HCT116 (cell line): ENCODE measurements at regions not wholly inside any gene's neighbourhood (a gene's known extent, or its start where the extent isn't known, plus 50 kb on each side); places are given as distances from the start of the nearest gene placed in this dataset.

Experiments
- ATAC-seq: fragments of 200-7000 bp; cut with Tn5 transposase; 2 replicates; pipeline ENCODE4 v1.9.1; 2020; ENCODE audit warnings: mild to moderate bottlenecking, moderate library complexity
- BruUV-seq: library from RNA; stranded (reverse); fragments of 400-500 nt; replicated peaks from 2 replicates; lab custom pipeline; 2021; lab: Mats Ljungman, UMichigan
- CTCF ChIA-PET: fragments of 300-600 bp; sonication (Branson Sonifier 250); formaldehyde crosslinking; loops from one replicate; lab custom pipeline; 2021; ENCODE audit warnings: antibody characterized with exemption; lab: Charles Lee
- POLR2A ChIA-PET: fragments of 300-600, 350-600 bp; sonication (Branson Sonifier 250); formaldehyde crosslinking; loops from one replicate; lab custom pipeline; 2021; ENCODE audit warnings: antibody characterized with exemption; lab: Charles Lee
- RAD21 ChIA-PET, 2 experiments: fragments of 300-600 bp; sonication (Branson Sonifier 250); formaldehyde crosslinking; loops; one replicate each; lab custom pipeline; 2023; ENCODE audit warnings: low total read pairs in 2 of 2; ENCODE audit not compliant: uncharacterized antibody in 2 of 2, unreplicated experiment in 2 of 2, low non-redundant PET in 1 of 2; lab: Charles Lee
- DNase-seq: peaks from one replicate; pipeline ENCODE4 v3.0.0-alpha.2; 2010; ENCODE audit warnings: low read depth, low spot score
- H2AFZ ChIP-seq: fragments of 200-600 bp; shearing (Covaris generic), sonication (generic); 2 replicates; pipeline ENCODE4 v1.6.1; 2017; ENCODE audit warnings: low read depth, mixed run types, mixed read lengths, antibody characterized with exemption, low read length; ENCODE audit not compliant: poor library complexity, severe bottlenecking
- H3K27ac ChIP-seq: 2 replicates; pipeline ENCODE4 v1.5.1; 2012; ENCODE audit warnings: low read depth, low read length
- H3K27me3 ChIP-seq: fragments of 200-600 bp; sonication (generic); 2 replicates; pipeline ENCODE4 v1.6.1; 2016; ENCODE audit warnings: mixed run types, low read length, mixed read lengths; ENCODE audit not compliant: insufficient read depth
- H3K36me3 ChIP-seq, 2 experiments: fragments of 200-500 bp in 1 of 2; fragments of 200-600 bp in 1 of 2; sonication (Bioruptor generic) in 1 of 2; sonication (generic) in 1 of 2; 2 replicates each; pipeline versions ENCODE4 v1.5.1 to v1.6.1; 2014 to 2016; ENCODE audit warnings: low read length in 2 of 2, inconsistent platforms in 1 of 2, mixed read lengths in 1 of 2, mixed run types in 1 of 2; ENCODE audit not compliant: insufficient read depth in 2 of 2, control insufficient read depth in 1 of 2
- H3K4me1 ChIP-seq, 2 experiments: fragments of 200-600 bp in 1 of 2; sonication (generic) in 1 of 2; 2 replicates each; pipeline versions ENCODE4 v1.5.1 to v1.6.1; 2012 to 2017; ENCODE audit warnings: low read length in 2 of 2, inconsistent platforms in 1 of 2, mild to moderate bottlenecking in 1 of 2, mixed read lengths in 1 of 2, mixed run types in 1 of 2, moderate library complexity in 1 of 2; ENCODE audit not compliant: insufficient read depth in 2 of 2, control insufficient read depth in 1 of 2
- H3K4me2 ChIP-seq: fragments of 200-600 bp; sonication (generic); 2 replicates; pipeline ENCODE4 v1.6.1; 2017; ENCODE audit warnings: mixed run types, low read length, mixed read lengths
- H3K4me3 ChIP-seq, 2 experiments: fragments of 200-600 bp in 1 of 2; sonication (generic) in 1 of 2; replicated peaks in 1 of 2; 2 replicates each; pipeline ENCODE4 v1.5.1; 2011 to 2016; ENCODE audit warnings: low read length in 2 of 2, control low read depth in 1 of 2, low read depth in 1 of 2, mild to moderate bottlenecking in 1 of 2, mixed read lengths in 1 of 2, mixed run types in 1 of 2
- H3K79me2 ChIP-seq: fragments of 200-600 bp; sonication (generic); 2 replicates; pipeline ENCODE4 v1.6.1; 2017; ENCODE audit warnings: mild to moderate bottlenecking, mixed run types, low read length, moderate library complexity, mixed read lengths; ENCODE audit not compliant: insufficient read depth
- H3K9ac ChIP-seq: fragments of 200-600 bp; sonication (generic); 2 replicates; pipeline ENCODE4 v1.6.1; 2016; ENCODE audit warnings: low read length, mixed read lengths
- H3K9me2 ChIP-seq: fragments of 200-600 bp; sonication (generic), shearing (Covaris generic); 2 replicates; pipeline ENCODE4 v1.6.1; 2017; ENCODE audit warnings: mixed run types, mild to moderate bottlenecking, moderate library complexity; ENCODE audit not compliant: insufficient read depth
- H3K9me3 ChIP-seq, 2 experiments: fragments of 200-500 bp in 1 of 2; fragments of 200-600 bp in 1 of 2; sonication (Bioruptor generic) in 1 of 2; sonication (generic) in 1 of 2; 2 replicates each; pipeline ENCODE4 v1.6.1; 2014 to 2017; ENCODE audit warnings: low read length in 2 of 2, mixed read lengths in 2 of 2, inconsistent platforms in 1 of 2, low read depth in 1 of 2, mild to moderate bottlenecking in 1 of 2, mixed run types in 1 of 2, moderate library complexity in 1 of 2; ENCODE audit not compliant: control insufficient read depth in 1 of 2, insufficient read depth in 1 of 2
- H4K20me1 ChIP-seq: fragments of 200-600 bp; sonication (generic), shearing (Covaris generic); 2 replicates; pipeline ENCODE4 v1.6.1; 2017; ENCODE audit warnings: mixed run types, mild to moderate bottlenecking, moderate library complexity; ENCODE audit not compliant: insufficient read depth
- CBX3 ChIP-seq: IDR thresholded peaks from 2 replicates; pipeline ENCODE4 v1.6.1; 2012; ENCODE audit warnings: low read depth
- CTCF ChIP-seq, 3 experiments: fragments of 200-600 bp in 1 of 3; sonication (generic) in 1 of 3; IDR thresholded peaks in 2 of 3; conservative IDR thresholded peaks in 1 of 3; 2 replicates each; pipeline ENCODE4 v1.5.1; 2012 to 2017; ENCODE audit warnings: low read depth in 2 of 3, low read length in 2 of 3, antibody characterized with exemption in 1 of 3, borderline replicate concordance in 1 of 3, control low read depth in 1 of 3, mild to moderate bottlenecking in 1 of 3, mixed read lengths in 1 of 3, mixed run types in 1 of 3, moderate library complexity in 1 of 3; ENCODE audit not compliant: insufficient read depth in 1 of 3
- EGR1 ChIP-seq: IDR thresholded peaks from 2 replicates; pipeline ENCODE4 v1.6.1; 2012; ENCODE audit warnings: low read depth
- ELF1 ChIP-seq: IDR thresholded peaks from 2 replicates; pipeline ENCODE4 v1.6.1; 2012; ENCODE audit warnings: low read depth, borderline replicate concordance
- EZH2phosphoT487 ChIP-seq: fragments of 200-600 bp; IDR thresholded peaks from 2 replicates; pipeline ENCODE4 v1.6.1; 2018; ENCODE audit warnings: antibody characterized with exemption, borderline replicate concordance
- FOSL1 ChIP-seq: IDR thresholded peaks from 2 replicates; pipeline ENCODE4 v1.6.1; 2012; ENCODE audit warnings: low read depth
- JUND ChIP-seq: IDR thresholded peaks from 2 replicates; pipeline ENCODE4 v1.6.1; 2012
- MAX ChIP-seq: IDR thresholded peaks from 2 replicates; pipeline ENCODE4 v1.6.1; 2012
- POLR2AphosphoS5 ChIP-seq: IDR thresholded peaks from 2 replicates; pipeline ENCODE4 v1.6.1; 2011; ENCODE audit warnings: mild to moderate bottlenecking, low read depth, low read length, moderate library complexity
- RAD21 ChIP-seq: IDR thresholded peaks from 2 replicates; pipeline ENCODE4 v1.6.1; 2012; ENCODE audit warnings: low read depth, mild to moderate bottlenecking
- SP1 ChIP-seq: IDR thresholded peaks from 2 replicates; pipeline ENCODE4 v1.6.1; 2012; ENCODE audit warnings: low read depth
- SRF ChIP-seq: IDR thresholded peaks from 2 replicates; pipeline ENCODE4 v1.6.1; 2012; ENCODE audit warnings: low read depth
- TCF7L2 ChIP-seq: IDR thresholded peaks from 2 replicates; pipeline ENCODE4 v1.7.0; 2011; ENCODE audit warnings: borderline replicate concordance, inconsistent platforms; ENCODE audit not compliant: insufficient read depth, insufficient read length; ENCODE audit errors: extremely low read depth
- YY1 ChIP-seq: IDR thresholded peaks from 2 replicates; pipeline ENCODE4 v1.6.1; 2011; ENCODE audit warnings: low read length, low read depth, moderate library complexity, mild to moderate bottlenecking; ENCODE audit not compliant: insufficient replicate concordance; ENCODE audit errors: extremely low read depth
- ZNF274 ChIP-seq: fragments of 200-500 bp; sonication (Bioruptor generic); IDR thresholded peaks from 2 replicates; pipeline ENCODE4 v1.6.1; 2014; ENCODE audit warnings: mild to moderate bottlenecking, low read depth, low read length, inconsistent platforms
- intact Hi-C: fragments of 100-400 bp; cut with micrococcal nuclease; formaldehyde crosslinking; loops from 2 replicates; pipeline ENCODE4 v1.10.0; 2022

- H3K79me2 ChIP-seq = no peaks in the 10 kb centered on the region
- no peaks in the 10 kb centered on the region for H3K27me3 ChIP-seq
- H3K36me3 ChIP-seq = no peaks in the 10 kb centered on the region
- no peaks in the 10 kb centered on the region for H3K9me2 ChIP-seq
- intact Hi-C loops = no loop called here
- H3K4me1 ChIP-seq = no peaks in the 10 kb centered on the region
- H3K4me2 ChIP-seq = no peak overlapping the region
- no TSS peak for BruUV-seq
- H2AFZ ChIP-seq = no peak overlapping the region
- no peak overlapping the region for H3K9ac ChIP-seq
- POLR2A ChIA-PET = no interaction called here
- CTCF ChIA-PET = no interaction called here
- TF ChIP-seq RAD21 = no peak
- TF ChIP-seq MAX = no peak
- no peak for TF ChIP-seq CTCF (IDR thresholded peaks at IDR 0.05 in 2 of 3, conservative IDR thresholded peaks at IDR 0.05 in 1 of 3; ENCODE audit: borderline replicate concordance in 1 of 3, insufficient read depth in 1 of 3, low read depth in 2 of 3, low read length in 2 of 3)
- no peak for TF ChIP-seq ZNF274
- RAD21 ChIA-PET = no interaction called here
- H4K20me1 ChIP-seq = no peaks in the 10 kb centered on the region
- ATAC-seq (no peak), DNase-seq (no peak)
- H3K9me3 ChIP-seq = no peaks in the 10 kb centered on the region
- no peak overlapping the region for H3K27ac ChIP-seq
- H3K4me3 ChIP-seq = no peak overlapping the region
These were observed 55.5 kb upstream of the ZNF366 start for GRCh38 chr5:72562717-72563116.

GRCh38 chr5:72561148-72561972, 54.1 kb upstream of the ZNF366 start:
- Histone ChIP-seq H3K9ac (no peak overlapping the region), H3K4me2 (no peak overlapping the region), H3K9me2 (no peaks in the 10 kb centered on the region), H3K4me3 (no peak overlapping the region), H3K27me3 (no peaks in the 10 kb centered on the region), H3K4me1 (no peaks in the 10 kb centered on the region), H3K36me3 (no peaks in the 10 kb centered on the region), H3K79me2 (no peaks in the 10 kb centered on the region), H3K9me3 (no peaks in the 10 kb centered on the region), H4K20me1 (no peaks in the 10 kb centered on the region), H2AFZ (no peak overlapping the region), H3K27ac (no peak overlapping the region)
- ChIA-PET RAD21 (no interaction called here), CTCF (no interaction called here), POLR2A (no interaction called here)
- ATAC-seq (no peak), DNase-seq (no peak)
- BruUV-seq = no TSS peak
- intact Hi-C loops = no loop called here
- no peak for TF ChIP-seq MAX
- TF ChIP-seq FOSL1 = no peak
- no peak for TF ChIP-seq ELF1
- no peak for TF ChIP-seq TCF7L2
- no peak for TF ChIP-seq JUND
- no peak for TF ChIP-seq EZH2phosphoT487
- TF ChIP-seq EGR1 = no peak
- no peak for TF ChIP-seq ZNF274
- TF ChIP-seq CTCF (IDR thresholded peaks at IDR 0.05 in 2 of 3, conservative IDR thresholded peaks at IDR 0.05 in 1 of 3; ENCODE audit: borderline replicate concordance in 1 of 3, insufficient read depth in 1 of 3, low read depth in 2 of 3, low read length in 2 of 3) = no peak
- no peak for TF ChIP-seq YY1
- no peak for TF ChIP-seq POLR2AphosphoS5
- TF ChIP-seq SP1 = no peak
- TF ChIP-seq CBX3 = no peak
- no peak for TF ChIP-seq SRF
